RWPE2 (cell line): ENCODE measurements at regions not wholly inside any gene's neighbourhood (a gene's known extent, or its start where the extent isn't known, plus 50 kb on each side); places are given as distances from the start of the nearest gene placed in this dataset.

Experiments used
- ATAC-seq: fragments of 200-7000 bp; cut with Tn5 transposase; 3 replicates; pipeline ENCODE4 v1.9.1; 2021; ENCODE audit warnings: low read depth
- DNase-seq: peaks from one replicate; pipeline ENCODE4 v3.0.0-alpha.2; 2020; ENCODE audit warnings: low spot score
- H3K27ac ChIP-seq: fragments of 450-650 bp; 2 replicates; pipeline ENCODE4 v1.5.1; 2017; ENCODE audit warnings: mild to moderate bottlenecking; ENCODE audit not compliant: poor library complexity, severe bottlenecking
- H3K27me3 ChIP-seq: fragments of 250-450 bp; sonication (Bioruptor Pico); 2 replicates; pipeline ENCODE4 v1.5.1; 2021; ENCODE audit warnings: mild to moderate bottlenecking, moderate library complexity; ENCODE audit not compliant: insufficient read depth, poor library complexity, severe bottlenecking
- H3K36me3 ChIP-seq: fragments of 250-450 bp; sonication (Bioruptor Pico); 2 replicates; pipeline ENCODE4 v1.5.1; 2020; ENCODE audit warnings: low read depth, mild to moderate bottlenecking, moderate library complexity
- H3K4me1 ChIP-seq: fragments of 250-450 bp; sonication (Bioruptor Pico); 2 replicates; pipeline ENCODE4 v1.5.1; 2021; ENCODE audit warnings: mild to moderate bottlenecking, moderate library complexity; ENCODE audit not compliant: insufficient read depth, poor library complexity, severe bottlenecking
- H3K4me3 ChIP-seq: fragments of 250-450 bp; sonication (Bioruptor Pico); 2 replicates; pipeline ENCODE4 v1.5.1; 2021; ENCODE audit warnings: mild to moderate bottlenecking, moderate library complexity; ENCODE audit not compliant: severe bottlenecking
- H3K9me3 ChIP-seq: fragments of 250-450 bp; sonication (Bioruptor Pico); 2 replicates; pipeline ENCODE4 v1.5.1; 2021; ENCODE audit warnings: mild to moderate bottlenecking, moderate library complexity; ENCODE audit not compliant: severe bottlenecking
- TF ChIP-seq, protein P1 (sequence below): fragments of 450-650 bp; IDR thresholded peaks from one replicate; pipeline ENCODE4 v1.5.1; 2017; ENCODE audit warnings: mild to moderate bottlenecking, moderate library complexity; ENCODE audit not compliant: poor library complexity, severe bottlenecking

DNA sequence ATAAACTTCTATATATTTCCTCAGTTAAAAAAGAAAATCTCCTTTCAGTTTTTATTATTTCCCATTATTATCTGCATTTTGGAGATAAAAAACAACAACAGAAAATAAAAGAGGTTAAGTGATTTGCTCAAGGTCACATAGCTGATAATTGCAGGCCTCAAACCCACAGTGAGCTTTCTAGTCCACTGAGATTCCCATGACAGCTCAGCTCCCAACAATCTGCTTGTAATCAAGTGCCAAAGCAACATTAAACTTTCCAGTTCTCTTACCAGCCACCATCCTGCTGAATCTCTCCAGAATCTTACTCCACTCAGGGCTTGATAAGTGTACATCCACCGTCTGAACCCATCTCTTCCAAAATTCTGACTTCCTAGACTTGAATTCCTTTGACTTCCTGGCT lies 318.2 kb upstream of the SEMA6D start:
- no peak overlapping the region for H3K27ac ChIP-seq
- no peak for ATAC-seq
- no peaks in the 10 kb centered on the region for H3K4me1 ChIP-seq
- no peaks in the 10 kb centered on the region for H3K9me3 ChIP-seq
- H3K27me3 ChIP-seq = no peaks in the 10 kb centered on the region
- DNase-seq = no peak
- no peaks in the 10 kb centered on the region for H3K36me3 ChIP-seq
- TF ChIP-seq, protein P1, sequence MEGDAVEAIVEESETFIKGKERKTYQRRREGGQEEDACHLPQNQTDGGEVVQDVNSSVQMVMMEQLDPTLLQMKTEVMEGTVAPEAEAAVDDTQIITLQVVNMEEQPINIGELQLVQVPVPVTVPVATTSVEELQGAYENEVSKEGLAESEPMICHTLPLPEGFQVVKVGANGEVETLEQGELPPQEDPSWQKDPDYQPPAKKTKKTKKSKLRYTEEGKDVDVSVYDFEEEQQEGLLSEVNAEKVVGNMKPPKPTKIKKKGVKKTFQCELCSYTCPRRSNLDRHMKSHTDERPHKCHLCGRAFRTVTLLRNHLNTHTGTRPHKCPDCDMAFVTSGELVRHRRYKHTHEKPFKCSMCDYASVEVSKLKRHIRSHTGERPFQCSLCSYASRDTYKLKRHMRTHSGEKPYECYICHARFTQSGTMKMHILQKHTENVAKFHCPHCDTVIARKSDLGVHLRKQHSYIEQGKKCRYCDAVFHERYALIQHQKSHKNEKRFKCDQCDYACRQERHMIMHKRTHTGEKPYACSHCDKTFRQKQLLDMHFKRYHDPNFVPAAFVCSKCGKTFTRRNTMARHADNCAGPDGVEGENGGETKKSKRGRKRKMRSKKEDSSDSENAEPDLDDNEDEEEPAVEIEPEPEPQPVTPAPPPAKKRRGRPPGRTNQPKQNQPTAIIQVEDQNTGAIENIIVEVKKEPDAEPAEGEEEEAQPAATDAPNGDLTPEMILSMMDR = no peak
- H3K4me3 ChIP-seq = no peak overlapping the region

DNA sequence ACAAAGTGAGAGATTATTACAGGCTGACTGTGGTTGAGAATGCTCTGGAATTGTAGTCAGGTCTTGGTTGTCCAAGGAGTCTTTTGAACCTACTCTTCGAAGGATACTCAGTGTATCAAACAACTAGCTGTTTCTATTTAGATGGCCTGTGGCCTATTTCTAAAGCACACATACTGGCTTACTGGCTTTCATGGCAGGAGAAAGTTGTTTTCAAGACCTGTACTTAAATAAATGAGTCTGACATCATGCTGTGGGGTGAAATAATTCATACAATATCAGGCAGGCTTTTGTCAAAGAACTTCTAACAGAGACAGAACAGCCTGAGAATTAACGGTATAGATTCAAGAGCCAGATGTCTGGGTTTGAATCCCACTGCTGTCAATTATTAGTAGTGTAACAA lies 316.7 kb upstream of the SEMA6D start:
- ATAC-seq (no peak), DNase-seq (no peak)
- no peaks in the 10 kb centered on the region for H3K36me3 ChIP-seq
- H3K4me3 ChIP-seq = no peak overlapping the region
- H3K4me1 ChIP-seq = no peaks in the 10 kb centered on the region
- TF ChIP-seq, protein P1 = no peak
- H3K9me3 ChIP-seq = no peaks in the 10 kb centered on the region
- H3K27ac ChIP-seq = no peak overlapping the region
- H3K27me3 ChIP-seq = no peaks in the 10 kb centered on the region

DNA sequence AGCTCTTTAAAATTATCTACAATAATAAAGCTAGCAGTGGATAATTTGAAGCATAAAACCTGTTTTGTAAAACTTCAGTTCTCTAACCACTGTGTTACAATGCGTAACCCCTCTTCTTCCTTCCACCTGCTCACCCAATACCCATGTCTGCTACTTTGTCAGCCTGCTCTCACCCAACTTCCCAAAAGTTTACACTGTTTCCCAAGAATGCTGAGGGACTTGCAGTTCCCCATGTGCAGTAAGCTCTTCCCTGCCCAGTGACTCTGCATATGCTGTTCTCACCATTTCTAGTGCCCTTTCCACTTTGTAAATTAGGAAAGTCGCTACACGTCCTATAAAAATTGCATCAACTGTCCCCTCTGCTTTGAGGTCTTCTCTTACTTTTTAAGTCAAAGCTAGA lies 315.9 kb upstream of the SEMA6D start:
- ATAC-seq (no peak), DNase-seq (no peak)
- TF ChIP-seq, protein P1 = no peak
- Histone ChIP-seq H3K36me3 (no peaks in the 10 kb centered on the region), H3K4me1 (no peaks in the 10 kb centered on the region), H3K27me3 (no peaks in the 10 kb centered on the region), H3K27ac (no peak overlapping the region), H3K9me3 (no peaks in the 10 kb centered on the region), H3K4me3 (no peak overlapping the region)

DNA sequence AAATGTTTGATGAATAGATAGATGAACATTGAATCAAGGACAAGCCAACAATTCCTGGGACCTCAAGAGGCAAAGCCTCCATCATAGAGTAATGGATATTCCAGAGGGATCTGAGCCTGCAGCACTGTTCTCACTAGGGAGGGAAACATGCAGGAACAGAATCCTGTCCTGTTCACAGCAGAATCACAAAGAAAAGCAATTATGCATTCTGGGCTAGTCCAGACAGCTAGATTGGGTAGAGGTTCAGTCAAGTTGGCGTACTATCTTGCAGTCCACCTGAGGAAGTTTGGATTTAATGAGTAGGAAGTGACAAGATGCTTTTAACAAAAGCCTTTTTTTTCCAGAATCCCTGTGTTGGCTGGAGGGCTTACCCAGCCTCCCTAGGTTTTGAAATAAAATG lies 314.5 kb upstream of the SEMA6D start:
- H3K9me3 ChIP-seq = no peaks in the 10 kb centered on the region
- TF ChIP-seq, protein P1 = no peak
- no peaks in the 10 kb centered on the region for H3K36me3 ChIP-seq
- H3K27me3 ChIP-seq = no peaks in the 10 kb centered on the region
- H3K27ac ChIP-seq = no peak overlapping the region
- DNase-seq = no peak
- no peak overlapping the region for H3K4me3 ChIP-seq
- ATAC-seq = no peak
- H3K4me1 ChIP-seq = no peaks in the 10 kb centered on the region

DNA sequence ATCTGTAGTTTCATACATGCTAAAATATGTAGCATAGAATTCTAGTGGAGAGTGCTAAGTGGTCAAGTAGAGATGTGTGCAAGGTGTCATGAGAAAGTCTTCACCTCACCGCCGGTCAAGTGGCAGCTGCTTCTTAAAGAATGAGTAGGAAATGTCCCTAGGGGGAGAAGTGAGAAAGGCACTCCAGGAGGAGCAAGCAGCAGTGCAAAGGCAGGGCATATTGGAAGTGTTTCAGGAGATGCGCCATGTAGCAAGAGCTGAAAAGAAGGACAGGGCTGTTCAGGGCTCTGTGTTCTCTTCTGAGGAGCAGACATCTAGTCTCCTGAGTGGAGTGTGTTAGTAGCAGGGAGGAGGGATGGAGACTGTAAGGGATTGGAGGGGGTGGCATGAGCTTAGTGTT lies 312.4 kb upstream of the SEMA6D start:
- no peaks in the 10 kb centered on the region for H3K36me3 ChIP-seq
- H3K27me3 ChIP-seq = no peaks in the 10 kb centered on the region
- ATAC-seq (0 out of 3 replicates have a peak, but pooled peaks have one; percentile 18), DNase-seq (no peak)
- TF ChIP-seq, protein P1 = no peak
- no peaks in the 10 kb centered on the region for H3K9me3 ChIP-seq
- H3K4me1 ChIP-seq = no peaks in the 10 kb centered on the region
- no peak overlapping the region for H3K27ac ChIP-seq
- H3K4me3 ChIP-seq = no peak overlapping the region
